CMK (cell line): ENCODE measurements at regions not wholly inside any gene's neighbourhood (a gene's known extent, or its start where the extent isn't known, plus 50 kb on each side); places are given as distances from the start of the nearest gene placed in this dataset.

ENCODE experiments used
- DNase-seq: peaks from one replicate; pipeline ENCODE4 v3.0.0-alpha.2; 2010; ENCODE audit warnings: low read depth

DNA sequence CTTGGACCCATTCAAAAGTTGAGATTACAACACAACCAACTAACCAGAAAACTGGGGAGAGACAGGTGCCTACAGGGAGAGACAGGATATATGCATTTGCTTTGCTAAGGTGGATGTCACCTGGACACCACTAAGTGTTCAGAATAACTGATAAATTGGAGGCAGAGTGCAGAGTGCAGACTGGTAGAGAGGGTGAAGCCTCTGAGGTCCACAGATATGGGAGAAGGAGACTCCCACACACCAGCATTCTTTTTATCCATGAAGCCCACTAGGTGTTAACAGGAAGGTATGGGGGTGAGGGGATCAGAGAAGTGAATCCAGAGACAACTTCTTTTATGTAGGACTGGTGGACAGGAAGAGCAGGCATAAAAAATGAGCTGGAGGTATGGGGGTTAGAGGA, 1310.0 kb upstream of the ZEB2 start:
- DNase-seq, result no peak

DNA sequence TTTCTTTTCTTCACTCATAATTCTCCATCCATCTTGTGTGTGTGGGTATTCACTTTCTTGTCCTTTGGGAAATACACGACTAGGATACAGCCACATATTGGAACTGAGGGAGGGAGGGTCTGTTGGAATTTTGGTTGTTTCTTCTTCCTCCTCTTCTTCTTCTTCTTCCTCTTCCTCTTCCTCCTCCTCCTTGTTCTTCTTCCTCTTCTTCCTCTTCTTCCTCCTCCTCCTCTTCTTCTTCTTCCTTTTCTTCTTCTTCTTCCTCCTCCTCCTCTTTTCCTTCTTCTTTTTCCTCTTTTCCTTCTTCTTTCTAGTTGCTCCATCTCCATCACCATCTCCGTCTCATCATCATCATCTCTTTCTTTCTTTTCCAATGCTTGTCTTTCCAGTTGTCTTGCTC, 1307.3 kb upstream of the ZEB2 start:
- DNase-seq, result no peak

DNA sequence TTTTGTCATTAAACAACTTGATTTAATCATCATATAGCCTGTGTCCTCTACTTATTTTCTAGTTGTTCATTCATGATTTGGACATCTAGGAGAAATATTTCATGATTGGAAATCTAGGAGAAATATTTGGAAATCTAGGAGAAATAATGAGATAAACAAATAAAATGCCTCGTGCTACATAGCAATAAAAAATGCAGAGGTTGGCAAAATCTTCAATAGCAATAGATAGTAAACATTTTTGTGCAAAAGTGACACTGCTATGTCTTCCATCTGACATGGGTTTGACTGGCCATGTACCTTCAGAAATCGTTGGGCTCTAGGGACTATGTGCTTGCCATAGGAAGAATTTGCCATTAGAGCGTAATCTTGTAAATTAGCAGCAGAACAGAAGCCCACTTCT, 1304.5 kb upstream of the ZEB2 start:
- DNase-seq, result no peak

DNA sequence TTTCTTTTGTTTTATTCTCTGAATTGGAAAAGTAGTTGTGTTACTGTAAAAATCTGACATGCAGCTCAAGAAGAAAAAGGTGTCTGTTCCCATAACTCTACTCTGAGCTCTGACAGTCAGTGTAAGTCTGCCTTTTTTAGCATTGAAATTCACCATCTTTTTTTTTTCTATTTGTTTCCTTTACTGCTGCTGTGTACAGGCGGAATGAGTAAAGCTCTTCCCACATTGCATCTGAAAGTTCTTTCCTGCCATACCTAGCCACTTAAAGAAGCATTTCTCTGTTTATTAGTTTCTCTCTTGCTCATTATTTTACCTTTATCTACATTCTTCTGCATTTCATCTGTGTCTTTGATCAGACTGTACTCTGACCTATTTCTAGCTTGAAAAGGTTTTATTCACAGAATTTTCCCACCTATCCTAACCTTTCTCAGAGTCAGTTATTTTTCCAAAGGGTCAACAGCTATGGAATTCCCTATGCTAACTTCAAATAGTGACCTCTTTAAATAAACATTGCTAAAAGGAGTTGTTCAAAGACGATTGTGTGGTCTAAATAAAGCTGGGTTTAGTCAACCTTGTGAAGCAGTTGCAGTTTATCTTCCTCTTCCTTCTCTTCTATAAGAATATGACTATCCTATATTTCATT, 1303.1 kb upstream of the ZEB2 start:
- DNase-seq, result no peak

DNA sequence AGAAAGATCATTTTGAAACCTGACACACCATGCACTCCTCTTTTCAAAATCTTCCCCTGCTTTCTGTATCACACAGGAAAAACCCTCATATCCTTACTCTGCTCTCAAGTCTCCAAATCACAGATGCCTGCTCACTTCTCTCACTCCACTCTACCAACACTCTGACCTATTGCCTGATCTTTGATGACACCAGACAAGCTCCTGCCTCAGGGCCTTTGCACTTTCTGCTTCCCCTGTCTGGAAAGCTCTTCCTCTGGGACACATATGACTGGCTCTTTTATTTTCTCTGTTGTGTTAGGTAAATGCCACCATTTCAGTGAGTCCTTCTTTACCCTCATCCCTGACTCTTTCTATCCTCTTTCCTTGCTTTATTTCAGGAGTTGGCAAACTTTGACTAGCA, 1300.7 kb upstream of the ZEB2 start:
- DNase-seq, result no peak

DNA sequence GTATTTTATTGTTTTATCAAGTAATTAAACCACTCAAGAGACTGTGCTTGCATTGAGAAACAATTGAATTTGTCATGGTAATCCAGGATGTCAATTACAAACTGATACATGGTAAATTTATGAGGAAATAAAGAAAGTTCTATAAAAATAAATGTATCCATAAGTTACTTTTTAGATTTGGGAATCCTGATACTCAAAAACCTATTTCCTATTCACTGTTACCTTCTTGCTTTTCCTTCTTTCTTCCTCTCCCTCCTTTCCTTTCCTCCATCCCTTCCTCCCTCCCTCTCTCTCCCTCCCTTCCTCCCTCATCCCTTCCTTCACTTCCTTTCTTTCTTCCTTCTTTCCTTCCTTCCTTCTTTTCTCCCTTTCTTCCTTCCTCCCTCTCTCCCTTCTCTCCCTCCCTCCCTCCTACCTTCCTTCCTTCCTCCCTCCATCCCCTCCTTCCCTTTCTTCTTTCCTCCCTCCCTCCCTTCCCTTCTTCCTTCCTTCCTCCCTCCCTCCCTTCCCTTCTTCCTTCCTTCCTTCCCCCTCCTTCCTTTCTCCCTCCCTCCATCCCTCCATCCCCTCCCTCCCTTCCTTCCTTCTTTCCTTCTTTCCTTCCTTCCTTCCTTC, 1299.1 kb upstream of the ZEB2 start:
- no peak for DNase-seq

DNA sequence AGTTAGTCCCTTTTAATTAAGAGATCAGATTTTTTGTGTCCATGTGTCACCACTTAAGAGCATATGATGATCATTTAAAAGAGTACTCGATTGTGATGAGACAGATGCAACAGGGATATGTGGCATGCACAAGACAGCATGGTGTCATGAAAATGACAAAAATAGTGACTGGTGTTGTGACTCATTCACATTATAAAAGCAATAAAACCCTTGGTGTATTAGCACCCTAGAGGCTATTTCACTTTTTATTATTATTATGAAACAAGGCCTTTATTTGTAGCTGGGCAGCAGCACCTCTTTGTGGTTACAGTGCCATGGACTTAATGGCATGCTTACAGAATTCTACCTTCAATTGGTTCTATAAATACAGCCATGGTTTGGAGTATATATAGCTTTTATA, 1296.0 kb upstream of the ZEB2 start:
- DNase-seq, result no peak

DNA sequence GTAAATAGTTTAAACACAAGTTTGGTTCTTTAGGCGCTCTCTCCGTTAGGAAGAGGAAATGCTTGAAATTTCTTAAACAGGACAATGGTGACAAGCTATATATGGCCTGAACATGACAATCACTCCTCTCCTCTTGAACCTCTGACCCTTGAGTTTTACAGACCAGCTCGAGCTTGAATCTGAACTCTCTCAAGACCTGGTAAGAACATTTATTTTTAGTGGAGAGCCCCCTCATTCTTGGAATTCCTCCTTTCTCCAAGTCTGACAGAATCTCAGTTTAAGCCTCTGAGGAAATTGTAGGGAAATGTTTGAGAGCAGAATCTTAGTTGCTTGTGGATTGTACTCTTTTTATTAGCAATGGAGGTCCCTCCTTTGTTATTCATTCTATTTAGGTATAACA, 1293.6 kb upstream of the ZEB2 start:
- no peak for DNase-seq

DNA sequence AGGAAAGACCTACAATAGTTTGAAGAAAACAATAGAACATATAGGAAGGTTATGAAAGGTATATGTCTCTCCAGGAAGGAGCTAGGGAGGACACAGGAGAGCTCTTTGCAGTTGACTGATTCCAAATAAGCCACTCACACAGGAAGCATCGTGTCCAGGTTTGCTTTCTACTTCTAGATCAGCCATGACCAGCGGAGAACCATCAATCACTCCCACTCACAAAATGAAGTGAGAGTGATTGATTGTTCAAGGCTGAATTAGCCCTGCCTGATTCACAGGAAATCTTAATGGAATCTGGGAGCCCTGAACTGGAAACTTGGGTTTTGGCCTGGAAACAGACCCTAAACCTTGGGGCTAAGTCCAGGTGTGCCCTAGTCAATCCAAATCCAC, 1292.2 kb upstream of the ZEB2 start:
- no peak for DNase-seq

DNA sequence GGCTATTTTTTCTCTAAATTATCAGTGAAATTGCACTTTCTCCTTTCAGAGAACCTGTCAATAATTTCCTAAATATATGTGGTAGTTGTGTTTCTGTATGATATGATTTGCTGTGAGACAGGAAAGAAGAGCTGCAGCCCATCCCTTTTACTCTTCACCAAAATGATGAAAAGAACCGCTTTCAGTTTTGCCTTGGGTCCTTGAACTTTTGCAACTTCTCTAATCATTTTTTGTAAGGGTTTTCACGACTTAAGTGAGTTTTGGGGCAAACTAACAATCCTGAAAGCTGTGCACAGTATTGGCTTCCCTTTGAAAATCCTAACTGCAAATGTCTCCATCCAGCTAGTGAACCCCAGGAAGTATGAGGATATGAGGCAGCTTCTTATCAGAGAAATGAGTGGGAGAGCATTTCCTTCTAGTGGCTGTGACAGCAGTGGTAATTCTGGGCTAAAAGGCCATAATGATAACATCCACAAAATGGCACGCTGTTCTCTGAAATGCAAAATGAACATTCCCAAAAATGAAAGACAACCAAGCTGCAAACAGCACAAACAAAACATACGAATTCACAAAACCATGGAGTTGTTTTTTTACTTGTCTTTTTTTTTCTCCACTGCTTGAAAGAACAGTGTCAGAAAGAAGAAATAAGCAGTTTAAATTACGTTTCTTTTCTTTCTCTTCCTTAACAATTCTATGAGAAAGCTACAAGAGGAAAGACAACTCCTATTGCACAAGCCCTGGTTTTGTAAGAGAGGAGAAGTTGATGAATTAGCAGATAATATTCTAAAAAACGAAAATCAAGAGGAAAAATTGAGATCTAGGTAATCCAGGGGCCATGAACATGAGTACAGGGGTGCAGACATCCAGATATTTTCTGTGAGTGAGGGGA, 1291.6 kb upstream of the ZEB2 start:
- DNase-seq, result no peak

DNA sequence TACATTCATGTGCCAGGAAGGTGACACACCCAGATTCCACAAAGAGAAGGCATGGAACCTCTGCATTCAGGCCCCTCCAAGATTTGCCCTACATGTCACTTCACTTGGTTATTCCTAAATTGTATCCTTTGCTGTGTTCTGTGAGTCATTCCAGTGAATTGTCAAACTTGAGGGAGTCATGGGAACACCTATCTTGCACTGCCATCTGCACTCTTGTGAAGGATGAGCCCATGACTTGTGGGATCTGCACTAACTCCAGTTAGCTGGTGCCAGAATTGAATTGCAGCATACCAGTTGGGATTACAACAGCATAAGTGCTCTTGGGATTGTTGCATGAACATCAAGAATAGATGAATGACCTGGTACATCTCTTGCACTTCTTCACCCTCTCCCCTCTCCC, 1288.0 kb upstream of the ZEB2 start:
- DNase-seq, result no peak

DNA sequence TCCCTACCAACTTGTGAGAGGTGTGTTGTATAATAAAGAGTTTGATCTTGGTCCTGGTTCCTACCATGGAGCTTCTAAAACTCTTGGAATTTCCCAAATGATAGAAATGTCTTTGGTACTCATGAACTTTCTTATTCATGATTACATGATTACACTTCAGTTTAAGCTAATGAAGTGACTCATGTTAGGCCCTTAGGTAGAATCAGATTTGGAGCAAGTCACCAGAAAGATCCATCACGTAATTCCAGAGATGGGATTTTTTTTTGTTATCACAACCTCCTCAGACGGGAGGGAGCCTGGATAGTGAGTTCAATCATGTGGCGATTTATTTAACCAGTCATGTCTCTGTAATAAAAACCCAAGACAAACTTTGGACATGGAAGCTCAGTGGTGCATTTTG, 1287.6 kb upstream of the ZEB2 start:
- no peak for DNase-seq

DNA sequence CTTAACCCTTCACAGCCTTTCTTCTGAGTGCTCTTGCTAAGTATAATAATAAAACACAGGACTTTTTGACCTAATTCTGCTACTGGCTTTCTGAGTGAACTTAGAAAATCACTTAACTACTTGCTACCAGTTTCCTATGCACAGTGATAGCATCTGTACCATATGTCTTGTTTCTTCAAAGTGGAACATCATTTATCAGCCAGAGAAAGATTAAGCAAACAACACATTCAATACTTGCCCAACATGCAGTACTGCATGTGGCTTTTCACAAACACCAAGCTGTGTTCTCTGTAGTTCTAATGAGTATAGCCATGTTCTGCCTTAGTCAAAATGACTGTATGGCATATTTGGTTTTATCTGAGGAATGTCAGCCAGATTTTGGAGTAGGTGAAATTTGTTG, 1286.6 kb upstream of the ZEB2 start:
- DNase-seq, result no peak

DNA sequence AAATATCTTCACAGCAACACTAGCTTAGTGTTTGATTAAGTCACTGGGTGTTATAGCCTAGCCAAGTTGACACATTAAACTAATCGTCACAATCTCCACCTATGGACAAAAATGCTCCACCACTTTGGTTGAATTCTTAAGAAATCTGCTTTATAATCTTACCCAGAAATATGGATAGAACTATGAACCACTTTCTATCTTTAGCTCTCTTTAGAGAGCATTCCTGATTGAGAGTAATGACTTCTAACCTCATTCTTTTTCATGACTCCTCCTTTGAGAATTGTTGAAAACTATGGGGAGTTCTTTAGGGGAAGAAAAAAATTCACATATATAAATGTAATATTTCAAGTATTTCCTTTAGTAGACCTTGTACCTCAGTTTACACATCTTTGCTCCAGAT, 1282.2 kb upstream of the ZEB2 start:
- DNase-seq, result no peak

DNA sequence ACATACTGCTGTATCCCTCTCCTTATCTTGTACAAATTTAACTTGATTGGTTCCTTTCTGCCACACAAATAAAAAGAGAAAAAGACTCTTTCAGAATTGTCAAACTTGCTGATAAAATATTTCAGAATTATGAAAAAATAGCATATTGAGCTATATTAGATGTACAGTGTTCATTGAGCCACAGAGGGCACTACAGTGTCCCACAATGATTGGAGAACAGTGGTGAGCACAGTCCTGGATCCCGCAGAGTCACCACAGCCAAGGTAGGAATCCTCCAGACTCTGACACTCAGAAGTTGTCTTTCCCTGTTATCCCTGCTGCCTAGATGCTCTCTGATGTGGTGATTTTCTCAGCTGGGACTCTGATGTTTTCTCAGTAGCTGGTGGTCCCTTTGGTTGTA, 1281.3 kb upstream of the ZEB2 start:
- no peak for DNase-seq

DNA sequence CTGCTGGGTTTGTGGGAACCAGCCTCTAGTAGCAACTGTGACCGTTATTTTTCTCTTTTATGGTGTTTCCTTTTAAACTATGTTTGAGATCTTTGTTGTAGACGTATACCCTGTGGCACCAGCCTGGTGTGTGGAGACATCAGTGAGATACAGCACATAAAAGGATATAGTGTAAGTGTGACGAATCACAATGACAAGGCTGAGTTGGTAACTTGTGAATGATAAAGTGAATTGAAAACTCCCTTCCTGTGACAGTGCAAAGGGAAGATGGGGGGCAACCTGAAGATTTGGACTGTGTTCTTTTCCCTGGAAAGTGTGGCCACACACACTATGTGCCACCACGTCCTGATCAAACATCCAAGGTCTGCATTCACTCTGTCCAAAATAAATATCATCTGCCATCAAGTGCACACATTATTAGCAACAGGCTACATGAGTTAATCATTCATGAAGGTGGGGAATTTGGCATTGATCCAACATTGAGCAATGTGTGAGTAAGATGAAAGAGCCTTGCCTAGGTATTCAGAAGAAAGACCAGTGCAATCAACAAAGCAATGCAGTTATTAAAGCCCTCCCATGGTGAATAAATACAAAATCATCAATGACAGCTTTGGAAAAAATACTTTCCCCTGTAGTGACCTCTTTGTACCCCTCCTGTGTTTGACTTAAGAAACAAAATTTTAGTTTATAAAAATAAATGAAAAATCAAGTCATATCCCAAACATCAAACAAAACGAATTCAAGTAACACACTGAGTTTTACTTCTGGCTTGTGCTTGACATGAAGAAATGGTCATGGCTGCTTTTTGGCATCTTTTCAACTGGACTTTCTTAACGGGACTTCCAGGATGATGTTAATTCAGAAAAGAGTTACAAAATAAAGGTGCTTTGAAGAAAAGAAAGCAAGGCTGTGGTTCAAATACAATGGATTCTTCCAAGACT, 1280.5 kb upstream of the ZEB2 start:
- DNase-seq, result no peak

DNA sequence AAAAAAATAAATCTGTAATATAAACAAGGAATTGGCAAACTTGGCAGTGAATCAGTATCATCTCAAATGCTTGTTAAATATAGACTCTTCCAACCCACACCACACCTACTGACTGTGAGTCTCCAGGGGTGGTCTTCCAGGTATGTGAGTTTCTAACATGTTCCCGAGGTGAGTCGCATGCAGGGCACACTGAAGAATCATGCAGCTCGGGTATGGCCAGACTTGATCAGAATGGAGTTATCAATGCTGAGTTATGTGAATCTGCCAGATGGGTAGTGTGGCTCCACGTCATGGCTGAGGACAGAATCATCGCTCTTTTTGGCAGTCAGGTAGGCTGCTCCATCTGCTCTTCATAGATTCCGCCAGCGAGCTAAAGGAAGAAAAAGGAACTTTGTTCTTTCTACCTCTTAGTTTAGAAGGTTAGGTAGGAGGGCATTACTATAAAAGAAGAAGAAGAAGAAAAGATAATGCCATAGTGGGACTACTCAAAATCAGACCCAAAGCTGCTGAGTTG, 1279.7 kb upstream of the ZEB2 start:
- no peak for DNase-seq

DNA sequence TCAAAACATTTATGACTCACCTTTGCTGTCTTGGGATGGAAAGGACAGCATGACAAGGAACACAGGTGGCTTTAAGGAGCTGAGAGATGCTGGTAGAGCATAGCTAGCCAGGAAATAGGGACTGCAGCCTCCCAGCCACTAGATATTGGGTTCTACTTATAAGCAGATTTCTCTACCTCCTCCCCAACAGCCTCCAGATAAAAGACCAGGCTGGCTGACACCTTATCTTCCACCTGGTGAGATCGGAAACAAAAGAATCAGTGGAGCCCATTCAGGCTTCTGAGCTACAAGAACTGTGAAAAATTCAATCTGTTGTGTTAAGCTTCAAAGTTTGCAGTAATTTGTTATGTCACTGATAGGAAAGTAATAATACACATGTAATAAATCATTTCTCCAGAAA, 1278.5 kb upstream of the ZEB2 start:
- no peak for DNase-seq

DNA sequence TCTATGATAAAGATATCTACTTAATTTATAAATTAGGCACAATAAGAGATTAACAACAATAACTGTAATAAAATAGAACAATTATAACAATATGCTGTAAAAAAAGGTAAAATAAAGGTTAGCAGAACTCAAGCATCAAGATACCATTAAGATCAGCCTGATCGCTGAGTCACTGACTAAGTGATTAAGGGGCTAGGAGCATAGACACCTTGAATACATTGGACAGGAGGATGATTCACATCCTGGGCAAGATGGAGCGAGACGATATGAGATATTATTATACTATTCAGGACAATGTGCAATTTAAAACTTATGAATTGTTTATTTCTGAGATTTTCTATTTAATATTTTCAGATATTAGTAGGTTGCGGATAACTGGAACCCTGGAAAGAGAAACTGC, 1277.8 kb upstream of the ZEB2 start:
- no peak for DNase-seq

DNA sequence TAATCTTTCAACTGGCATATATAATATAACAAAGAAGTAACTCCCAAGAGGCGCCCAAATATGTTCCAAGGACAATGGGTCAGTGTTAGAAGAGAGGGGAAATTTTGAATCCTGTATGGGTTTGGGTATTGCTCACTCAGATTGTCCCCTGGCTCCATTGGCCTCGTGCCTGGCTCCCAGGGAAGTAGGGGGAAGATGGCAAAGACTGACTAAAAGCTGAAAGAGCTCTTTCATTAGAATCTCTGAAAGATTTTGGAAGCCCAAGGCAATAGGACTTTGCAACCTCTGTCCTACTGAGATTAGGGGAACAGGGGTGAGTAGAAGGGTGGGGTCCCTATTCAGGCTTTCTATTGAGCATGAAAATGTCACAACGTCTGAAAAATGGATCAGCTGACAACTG, 1272.8 kb upstream of the ZEB2 start:
- DNase-seq, result no peak

DNA sequence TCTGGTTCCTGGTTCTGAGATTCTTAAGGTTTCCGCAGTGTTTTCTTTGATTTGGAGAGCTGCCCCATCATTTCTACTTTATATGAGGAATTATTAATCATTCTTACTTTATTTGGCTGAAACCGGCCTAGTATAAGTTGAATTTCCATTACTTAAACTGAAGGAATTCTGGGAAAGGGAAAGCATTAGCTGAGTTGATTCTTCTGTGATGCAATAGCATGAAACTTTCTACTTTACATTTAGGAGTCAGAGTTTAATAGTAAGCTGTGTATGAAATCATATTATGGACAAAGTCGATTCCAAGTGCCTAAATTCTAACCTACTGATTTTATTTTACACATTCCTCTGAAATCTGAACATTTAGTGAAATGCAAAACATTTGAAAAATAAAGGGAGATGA, 1269.7 kb upstream of the ZEB2 start:
- no peak for DNase-seq
